ENCODE measurements at regions not wholly inside any gene's neighbourhood (a gene's known extent, or its start where the extent isn't known, plus 50 kb on each side); places are given as distances from the start of the nearest gene placed in this dataset.

DNA sequence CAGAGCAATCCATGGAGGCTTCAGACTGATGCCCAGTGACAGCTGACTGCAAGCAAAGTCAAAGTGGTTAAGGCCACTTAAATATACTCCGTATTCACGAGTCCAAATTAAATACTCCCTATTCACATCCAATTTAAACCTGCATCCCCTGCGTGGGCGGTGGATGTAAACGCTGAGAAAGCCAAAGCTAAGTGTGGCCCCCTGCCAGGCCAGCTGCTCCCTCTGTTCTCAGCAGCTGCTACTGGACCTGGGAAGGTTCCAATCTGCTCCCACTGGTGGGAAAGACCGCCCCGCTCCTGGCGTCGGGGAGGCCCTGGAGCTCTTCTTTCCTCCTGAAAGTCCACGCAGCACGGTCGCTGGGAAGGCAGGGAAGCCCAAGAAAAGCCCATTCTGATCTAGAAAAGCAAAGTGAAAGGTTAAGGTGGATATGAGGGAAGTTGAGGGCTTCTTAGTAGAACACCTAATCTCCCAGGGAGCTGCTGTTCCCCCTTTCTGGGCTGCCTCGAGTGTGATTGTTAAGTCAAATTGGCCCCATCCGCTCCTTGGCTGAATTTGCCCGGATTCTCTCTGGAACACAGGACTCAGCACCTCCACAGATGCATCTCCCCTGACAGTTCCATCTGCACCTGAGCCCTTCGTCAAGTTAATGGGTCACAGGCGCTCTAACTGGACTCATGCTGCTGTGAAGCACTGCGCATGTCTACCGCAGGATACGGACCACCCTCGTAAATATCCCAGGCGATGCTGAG is 205.5 kb downstream of the USP12 start:
- DNase-seq = no peak

GRCh38 chr13:26964278-26965250 is 204.0 kb upstream of the GPR12 start:
- no peak for DNase-seq

- no peak for DNase-seq
Measured at GRCh38 chr13:26962671-26963070, 202.1 kb upstream of the GPR12 start.

DNA sequence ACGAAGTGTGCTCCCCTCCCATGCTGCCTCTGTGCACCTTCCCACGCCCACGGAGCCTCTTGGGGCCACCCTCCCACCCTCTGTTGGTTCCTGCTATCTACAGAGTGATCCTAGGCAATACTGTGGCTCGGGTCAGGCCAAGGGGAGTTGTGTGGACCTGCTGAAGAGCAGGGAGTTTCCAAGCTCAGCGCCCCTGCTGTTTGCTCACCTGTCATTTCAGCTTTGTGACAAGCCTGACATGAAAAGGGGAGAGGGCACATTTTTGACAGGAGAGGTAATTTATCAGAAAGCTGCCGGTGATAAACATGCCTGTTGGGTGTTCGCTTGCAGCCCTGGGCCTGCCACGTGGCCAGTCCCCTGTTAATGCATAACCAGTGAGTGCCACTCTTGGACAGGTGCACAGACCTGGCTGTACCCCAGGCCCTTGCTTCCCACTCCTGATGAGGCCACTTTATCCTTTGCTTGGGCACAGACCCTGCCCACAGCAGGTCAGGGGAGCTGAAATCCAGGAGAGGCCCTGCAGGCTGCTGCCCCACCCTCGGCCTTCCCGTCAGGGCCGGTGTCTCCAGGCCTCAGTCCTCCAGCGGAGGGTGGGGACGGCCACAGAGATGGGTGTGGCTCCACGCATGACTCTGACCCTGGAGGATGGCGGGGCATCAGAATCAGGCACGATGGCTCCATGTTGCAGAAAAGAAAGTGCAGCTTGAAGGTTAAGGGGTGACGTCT is 201.5 kb upstream of the GPR12 start:
- DNase-seq = no peak

GRCh38 chr13:26957182-26957581 is 196.6 kb upstream of the GPR12 start:
- DNase-seq = no peak

GRCh38 chr13:26956522-26957142 is 196.0 kb upstream of the GPR12 start:
- no peak for DNase-seq

GRCh38 chr13:26954976-26955375 is 194.4 kb upstream of the GPR12 start:
- no peak for DNase-seq

DNA sequence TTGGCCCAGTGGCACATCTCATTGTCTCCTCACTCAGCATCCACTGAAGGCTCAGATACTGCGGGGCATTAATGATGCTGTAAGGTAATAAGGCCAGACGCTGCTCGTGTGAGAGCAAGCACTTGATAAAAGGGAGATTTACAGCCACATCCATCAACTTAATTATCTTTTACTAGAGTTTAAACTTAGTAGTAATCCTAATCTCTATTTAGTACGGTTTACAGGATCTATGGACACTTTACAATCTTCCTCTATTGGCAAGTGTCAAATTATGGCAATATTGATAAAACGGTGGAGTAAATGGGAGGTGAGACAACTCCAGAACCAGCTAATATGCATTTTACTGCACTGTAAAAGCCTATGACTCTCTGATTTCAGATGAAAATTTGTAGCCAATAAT is 192.7 kb upstream of the GPR12 start:
- no peak for DNase-seq

DNA sequence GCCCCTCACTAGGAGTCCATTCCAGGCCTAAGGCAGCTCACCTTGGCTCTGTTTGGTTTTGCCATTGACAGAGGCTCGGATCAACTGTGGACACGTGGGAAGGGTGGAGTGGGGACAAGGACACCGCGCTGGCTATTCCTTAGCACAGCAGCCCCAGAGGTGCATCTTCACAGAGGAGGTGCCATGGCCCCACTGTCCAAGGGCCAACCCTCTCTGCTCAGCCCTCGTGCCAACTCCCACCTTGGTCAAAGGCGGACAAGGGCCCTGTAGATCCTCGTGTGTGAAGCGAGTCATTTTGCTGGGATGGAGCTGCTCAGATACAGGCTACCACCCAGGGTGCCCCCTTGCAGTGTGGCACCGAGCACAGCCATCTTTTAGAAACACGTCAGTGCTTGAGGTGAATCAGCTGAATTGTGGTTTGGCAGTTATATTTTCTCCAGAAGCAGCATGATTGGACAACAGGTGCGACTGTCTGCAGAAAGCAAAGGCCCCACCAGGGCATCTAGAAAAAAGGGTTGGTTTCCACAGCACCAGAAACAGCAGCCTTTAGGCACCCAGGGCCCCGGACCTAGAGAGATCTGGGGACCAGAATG is 192.1 kb upstream of the GPR12 start:
- DNase-seq = no peak

- no peak for DNase-seq
Measured at GRCh38 chr13:26951581-26952177, 191.1 kb upstream of the GPR12 start.

DNA sequence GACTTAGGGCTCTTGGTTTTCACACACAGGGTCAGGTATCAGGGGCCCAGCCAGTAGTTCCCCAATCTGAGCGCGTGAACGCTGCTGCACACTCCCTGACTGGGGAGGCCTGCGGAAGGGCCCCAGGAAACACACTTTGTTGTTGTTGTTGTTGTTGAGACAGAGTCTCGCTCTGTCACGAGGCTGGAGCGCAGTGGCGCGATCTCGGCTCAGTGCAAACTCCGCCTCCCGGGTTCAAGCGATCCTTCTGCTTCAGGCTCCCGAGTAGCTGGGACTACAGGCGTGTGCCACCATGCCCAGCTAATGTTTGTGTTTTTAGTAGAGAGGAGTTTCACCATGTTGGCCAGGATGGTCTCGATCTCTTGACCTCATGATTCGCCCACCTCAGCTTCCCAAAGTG is 190.4 kb upstream of the GPR12 start:
- DNase-seq = no peak

GRCh38 chr13:26950546-26950945 is 190.0 kb upstream of the GPR12 start:
- no peak for DNase-seq

GRCh38 chr13:26949701-26950502 is 189.3 kb upstream of the GPR12 start:
- no peak for DNase-seq

DNA sequence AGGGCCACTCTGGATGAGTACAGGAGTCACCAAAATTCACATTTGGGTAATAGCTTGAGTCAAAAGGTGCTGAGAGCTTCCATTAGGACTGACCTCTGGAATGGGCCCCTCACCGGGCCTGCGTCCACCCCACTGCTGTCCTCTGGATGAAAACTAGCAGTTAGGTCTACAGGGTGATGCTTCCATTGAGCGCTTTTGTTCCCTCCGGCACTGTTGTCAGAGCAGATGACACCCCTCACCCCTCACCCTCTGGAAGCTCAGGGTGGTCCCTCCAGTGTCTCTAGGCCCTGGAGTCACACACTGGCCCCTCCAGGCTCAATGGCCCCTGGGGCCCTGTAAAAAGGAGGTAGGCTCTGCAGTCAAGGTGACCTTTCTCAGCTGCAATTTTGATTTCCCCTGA is 187.8 kb upstream of the GPR12 start:
- DNase-seq = no peak

- DNase-seq = no peak
Measured at GRCh38 chr13:26946684-26947343, 186.2 kb upstream of the GPR12 start.

GRCh38 chr13:26943748-26944147 is 183.2 kb upstream of the GPR12 start:
- DNase-seq = no peak

DNA sequence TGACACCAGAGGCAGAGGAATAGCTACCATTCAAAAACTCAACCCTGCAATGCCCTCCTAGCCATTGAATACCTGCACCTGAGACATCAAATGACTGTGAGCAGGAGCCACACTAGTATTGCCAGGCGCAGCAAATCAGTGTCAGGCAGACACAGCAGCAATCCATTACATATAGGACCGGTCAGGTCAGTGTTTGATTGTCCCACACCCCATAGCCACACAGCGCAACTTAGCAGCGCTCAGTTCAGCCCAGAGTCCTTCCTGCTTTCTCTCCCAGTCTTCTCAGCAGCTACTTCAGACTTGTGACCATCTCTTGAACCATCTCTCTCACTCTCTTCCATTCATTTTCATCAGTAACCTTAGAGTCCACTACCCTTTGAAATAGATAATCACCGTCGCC is 181.6 kb upstream of the GPR12 start:
- DNase-seq = no peak

GRCh38 chr13:26941345-26942174 is 181.0 kb upstream of the GPR12 start:
- DNase-seq = peak in 1 of 2 donors; percentile 12

GRCh38 chr13:26934096-26934495 is 173.5 kb upstream of the GPR12 start:
- DNase-seq = no peak

DNA sequence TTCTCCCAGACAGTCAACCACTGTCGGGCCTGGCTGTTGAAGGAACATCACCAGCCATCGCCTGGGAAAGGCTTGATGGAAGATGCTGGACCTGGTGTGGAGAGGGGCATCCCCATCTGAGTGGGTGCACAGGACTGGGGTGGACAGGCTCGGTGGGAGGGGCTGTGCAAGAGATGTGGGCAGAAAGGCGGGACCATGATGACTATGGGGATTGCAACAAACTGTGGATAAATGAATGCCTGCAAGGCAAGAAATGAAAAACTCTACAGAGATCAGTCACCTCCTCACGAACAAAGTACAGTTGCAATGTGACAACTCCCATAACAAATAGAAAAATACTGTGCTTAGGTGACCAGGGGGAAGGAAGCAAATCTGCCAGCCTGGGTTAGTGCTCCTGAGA is 171.9 kb upstream of the GPR12 start:
- no peak for DNase-seq
